Fibroblast of pulmonary artery (primary cell): ENCODE measurements at regions not wholly inside any gene's neighbourhood (a gene's known extent, or its start where the extent isn't known, plus 50 kb on each side); places are given as distances from the start of the nearest gene placed in this dataset.
"Not testable (repeated sequence)": the region's sequence is repeated elsewhere in the genome, so short reads cannot be mapped to it uniquely, and the experiment has no call there.

Experiments
- DNase-seq: peaks from one replicate; pipeline ENCODE4 v3.0.0-alpha.2; 2010; ENCODE audit warnings: low read depth
- H3K4me3 ChIP-seq: replicated peaks from 2 replicates; pipeline ENCODE4 v1.5.1; 2011; ENCODE audit warnings: low read depth, mild to moderate bottlenecking, control low read depth, low read length, moderate library complexity
- TF ChIP-seq, protein P1 (sequence below): IDR thresholded peaks from 2 replicates; pipeline ENCODE4 v1.5.1; 2011; ENCODE audit warnings: mild to moderate bottlenecking, control low read depth, low read length, inconsistent platforms; ENCODE audit errors: missing control alignments

DNA sequence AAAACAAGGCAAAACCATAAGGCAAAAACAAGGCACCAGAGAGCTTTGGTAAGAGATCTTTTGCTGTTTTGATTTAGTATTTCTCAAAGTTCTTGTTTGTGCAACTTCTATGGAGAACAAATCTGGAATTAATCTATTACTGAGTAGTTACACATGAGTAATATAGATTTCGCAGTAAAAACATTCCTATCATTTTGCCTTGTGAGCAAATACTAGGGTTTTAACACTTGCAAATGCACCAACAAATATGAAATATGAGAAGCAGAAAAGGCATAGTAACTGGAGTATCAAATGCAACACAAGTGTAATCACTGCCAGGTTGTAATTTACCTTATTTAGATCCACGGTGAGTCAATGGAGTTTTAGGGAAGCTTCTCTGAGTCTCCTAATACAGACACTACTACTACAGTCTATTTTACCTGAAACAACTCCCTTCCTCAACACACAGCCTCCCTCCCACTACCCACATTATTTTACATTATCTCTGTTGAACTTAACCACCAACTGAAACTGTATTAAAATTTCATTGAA, 324.1 kb downstream of the FLRT2 start:
- no peak overlapping the region for H3K4me3 ChIP-seq
- DNase-seq = no peak
- TF ChIP-seq, protein P1, sequence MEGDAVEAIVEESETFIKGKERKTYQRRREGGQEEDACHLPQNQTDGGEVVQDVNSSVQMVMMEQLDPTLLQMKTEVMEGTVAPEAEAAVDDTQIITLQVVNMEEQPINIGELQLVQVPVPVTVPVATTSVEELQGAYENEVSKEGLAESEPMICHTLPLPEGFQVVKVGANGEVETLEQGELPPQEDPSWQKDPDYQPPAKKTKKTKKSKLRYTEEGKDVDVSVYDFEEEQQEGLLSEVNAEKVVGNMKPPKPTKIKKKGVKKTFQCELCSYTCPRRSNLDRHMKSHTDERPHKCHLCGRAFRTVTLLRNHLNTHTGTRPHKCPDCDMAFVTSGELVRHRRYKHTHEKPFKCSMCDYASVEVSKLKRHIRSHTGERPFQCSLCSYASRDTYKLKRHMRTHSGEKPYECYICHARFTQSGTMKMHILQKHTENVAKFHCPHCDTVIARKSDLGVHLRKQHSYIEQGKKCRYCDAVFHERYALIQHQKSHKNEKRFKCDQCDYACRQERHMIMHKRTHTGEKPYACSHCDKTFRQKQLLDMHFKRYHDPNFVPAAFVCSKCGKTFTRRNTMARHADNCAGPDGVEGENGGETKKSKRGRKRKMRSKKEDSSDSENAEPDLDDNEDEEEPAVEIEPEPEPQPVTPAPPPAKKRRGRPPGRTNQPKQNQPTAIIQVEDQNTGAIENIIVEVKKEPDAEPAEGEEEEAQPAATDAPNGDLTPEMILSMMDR = no peak

DNA sequence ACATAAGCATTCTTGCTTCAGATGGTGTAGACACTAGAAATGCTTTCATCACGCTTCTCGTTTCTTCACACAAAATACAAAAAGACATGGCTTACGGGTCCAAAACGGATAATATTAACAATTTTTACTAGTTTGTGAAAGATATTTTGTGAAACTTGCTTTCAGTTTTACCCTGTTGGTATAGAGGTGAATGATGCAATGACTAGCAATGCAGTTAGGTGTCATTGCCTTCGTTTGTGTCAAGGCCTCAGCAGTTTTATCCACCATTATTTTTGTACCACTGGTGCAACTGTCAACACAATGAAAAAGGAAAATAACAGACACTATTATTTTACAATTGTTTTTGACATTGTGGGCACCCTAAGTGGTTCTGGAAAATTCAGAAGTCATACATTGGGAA, 323.0 kb downstream of the FLRT2 start:
- H3K4me3 ChIP-seq = no peak overlapping the region
- DNase-seq = no peak

DNA sequence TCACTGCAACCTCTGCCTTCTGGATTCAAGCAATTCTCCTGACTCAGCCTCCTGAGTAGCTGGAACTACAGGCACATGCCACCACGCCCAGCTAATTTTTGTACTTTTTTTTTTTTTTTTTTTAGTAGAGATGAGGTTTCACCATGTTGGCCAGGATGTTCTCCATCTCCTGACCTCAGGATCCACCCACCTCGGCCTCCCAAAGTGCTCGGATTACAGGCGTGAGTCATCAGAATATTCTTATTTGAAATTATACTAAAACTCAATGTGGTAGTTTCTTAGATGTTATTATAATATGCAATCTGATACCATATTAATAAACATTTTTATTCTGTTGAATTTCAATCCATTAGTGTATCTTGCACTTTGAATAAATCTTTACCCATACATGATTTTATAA, 322.2 kb downstream of the FLRT2 start:
- H3K4me3 ChIP-seq, DNase-seq: not testable (repeated sequence)

More for the DNA sequence above, 323.0 kb downstream of the FLRT2 start:
- TF ChIP-seq, protein P1 = no peak

DNA sequence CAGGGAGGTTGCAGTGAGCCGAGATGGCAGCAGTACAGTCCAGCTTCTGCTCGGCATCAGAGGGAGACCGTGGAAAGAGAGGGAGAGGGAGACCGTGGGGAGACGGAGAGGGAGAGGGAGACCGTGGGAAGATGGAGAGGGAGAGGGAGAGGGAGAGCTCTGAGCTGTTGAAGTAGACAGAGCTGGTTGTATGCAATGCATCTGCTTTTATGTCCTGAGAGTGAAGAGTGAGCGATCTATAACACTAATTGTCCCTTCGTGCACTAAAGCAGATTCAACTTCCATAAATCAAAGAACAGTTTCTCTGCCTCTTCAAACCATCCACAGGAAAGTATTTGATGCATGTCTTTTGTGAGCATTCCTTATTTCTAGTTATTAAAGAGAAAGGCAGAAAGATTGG, 300.6 kb downstream of the FLRT2 start:
- H3K4me3 ChIP-seq, DNase-seq: not testable (repeated sequence)

DNA sequence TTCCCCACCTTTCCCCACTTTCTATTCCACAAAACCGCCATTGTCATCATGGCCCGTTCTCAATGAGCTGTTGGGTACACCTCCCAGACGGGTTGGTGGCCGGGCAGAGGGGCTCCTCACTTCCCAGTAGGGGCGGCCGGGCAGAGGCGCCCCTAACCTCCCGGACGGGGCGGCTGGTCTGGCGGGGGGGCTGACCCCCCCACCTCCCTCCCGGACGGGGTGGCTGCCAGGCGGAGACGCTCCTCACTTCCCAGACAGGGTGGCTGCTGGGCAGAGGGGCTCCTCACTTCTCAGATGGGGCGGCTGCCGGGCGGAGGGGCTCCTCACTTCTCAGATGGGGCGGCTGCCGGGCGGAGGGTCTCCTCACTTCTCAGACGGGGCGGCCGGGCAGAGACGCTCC, 299.7 kb downstream of the FLRT2 start:
- not testable (repeated sequence) for H3K4me3 ChIP-seq, DNase-seq

DNA sequence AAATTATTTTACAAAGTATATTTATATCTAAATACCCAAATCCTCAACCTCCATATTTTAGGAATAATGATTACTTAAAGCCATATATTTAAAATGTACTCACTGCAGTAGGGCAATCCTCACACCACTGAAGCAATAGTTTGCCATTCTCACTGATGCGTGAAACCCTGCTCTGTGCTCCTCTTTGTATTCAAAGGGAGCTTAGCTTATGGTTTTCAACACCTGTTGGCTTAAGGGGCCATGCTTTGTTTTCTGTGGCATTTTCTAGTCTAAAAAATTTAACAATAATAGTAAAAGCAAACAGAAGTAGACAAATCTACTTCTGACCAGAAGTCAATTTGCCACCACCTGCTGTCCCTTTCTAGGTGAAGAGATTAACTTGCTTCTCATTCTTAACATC, 294.6 kb downstream of the FLRT2 start:
- TF ChIP-seq, protein P1 = no peak
- no peak for DNase-seq
- no peak overlapping the region for H3K4me3 ChIP-seq

DNA sequence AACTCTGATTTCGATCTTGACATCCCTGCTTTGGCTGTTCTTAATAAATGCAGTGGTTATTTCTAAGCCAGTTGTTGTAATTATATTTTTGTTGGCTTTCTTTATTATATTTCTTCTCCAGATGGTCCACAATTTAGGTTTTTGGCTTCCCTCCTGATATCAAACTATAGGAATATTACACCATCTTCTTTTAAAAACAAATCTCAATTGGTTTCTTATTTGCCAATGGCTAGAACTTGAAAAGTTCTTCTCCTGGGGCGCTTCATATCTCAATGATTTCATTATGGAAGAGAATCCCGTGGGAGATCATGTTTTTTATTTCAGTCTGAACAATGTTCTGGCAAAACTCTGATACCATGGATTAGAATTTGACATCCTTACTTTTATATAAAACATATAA, 292.3 kb downstream of the FLRT2 start:
- TF ChIP-seq, protein P1 = no peak
- no peak overlapping the region for H3K4me3 ChIP-seq
- DNase-seq = no peak

DNA sequence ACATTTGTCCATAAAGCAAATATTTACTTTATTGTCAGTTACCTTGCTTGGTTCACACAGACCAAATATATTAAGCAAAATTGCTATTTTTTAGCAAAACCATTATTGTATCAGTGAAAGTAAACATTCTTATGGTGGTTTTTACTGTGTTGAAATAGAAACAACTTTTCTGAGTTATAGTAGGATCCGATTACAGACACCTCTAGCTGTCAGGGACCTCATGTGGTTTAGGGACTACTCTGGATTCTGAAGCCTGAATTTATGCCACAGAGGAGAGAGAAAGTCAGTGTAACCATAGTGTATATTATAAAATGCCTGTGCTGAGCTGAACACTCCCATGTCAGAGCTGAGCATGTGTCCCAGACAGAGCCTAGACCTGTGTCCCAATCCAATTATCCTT, 287.5 kb downstream of the FLRT2 start:
- no peak for DNase-seq
- TF ChIP-seq, protein P1 = no peak

DNA sequence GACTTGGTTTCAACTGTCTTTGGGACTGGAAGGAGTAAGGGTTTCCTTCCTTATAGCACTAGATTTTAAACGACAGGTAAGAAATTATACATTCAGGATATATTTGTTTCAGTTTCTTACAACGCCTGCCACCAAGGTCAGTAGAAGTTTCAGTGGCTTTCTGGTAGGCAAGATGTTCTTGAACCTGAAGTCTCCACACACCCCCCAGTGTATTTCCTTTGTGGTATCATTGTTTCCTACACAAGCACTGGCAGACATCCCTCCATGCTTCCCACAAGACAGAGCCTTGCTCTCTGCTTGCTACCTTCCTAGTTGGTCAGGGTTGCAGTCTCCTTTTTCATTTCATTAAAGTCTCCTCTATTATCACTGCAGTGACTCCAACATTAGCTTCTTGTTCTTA, 283.1 kb downstream of the FLRT2 start:
- no peak overlapping the region for H3K4me3 ChIP-seq
- no peak for DNase-seq
- TF ChIP-seq, protein P1 = no peak

More for the DNA sequence above, 287.5 kb downstream of the FLRT2 start:
- H3K4me3 ChIP-seq = no peak overlapping the region
